HG03103 (cell line): ENCODE measurements at regions not wholly inside any gene's neighbourhood (a gene's known extent, or its start where the extent isn't known, plus 50 kb on each side); places are given as distances from the start of the nearest gene placed in this dataset.

ENCODE experiments used
- ATAC-seq: cut with Tn5 transposase; IDR thresholded peaks from one replicate; pipeline ENCODE4 v1.9.1; 2021; ENCODE audit warnings: low read depth; ENCODE audit not compliant: unreplicated experiment

GRCh38 chr20:40416274-40416673 lies 272.8 kb downstream of the MAFB start:
- no peak for ATAC-seq

- no peak for ATAC-seq
These were observed 274.0 kb downstream of the MAFB start for GRCh38 chr20:40414843-40415615.

DNA sequence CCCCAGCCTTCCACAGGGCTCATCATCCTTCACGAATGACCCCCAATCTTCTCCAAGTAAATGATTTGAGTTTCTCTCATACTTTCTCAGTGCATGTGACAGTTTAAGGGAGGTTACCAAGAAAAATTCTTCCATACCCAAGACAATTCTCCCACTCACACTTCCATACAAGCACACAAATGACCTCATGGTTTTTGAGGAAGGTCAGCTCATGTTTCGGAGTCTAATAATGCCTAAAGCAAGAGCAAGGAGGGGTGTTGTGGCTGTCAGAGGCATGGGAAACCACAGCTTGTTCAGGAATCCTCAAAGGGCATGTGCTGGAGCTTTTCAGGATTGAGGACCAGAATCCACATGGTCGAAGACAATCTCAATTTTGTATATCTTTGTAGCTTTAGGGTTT lies 279.0 kb downstream of the MAFB start:
- no peak for ATAC-seq

DNA sequence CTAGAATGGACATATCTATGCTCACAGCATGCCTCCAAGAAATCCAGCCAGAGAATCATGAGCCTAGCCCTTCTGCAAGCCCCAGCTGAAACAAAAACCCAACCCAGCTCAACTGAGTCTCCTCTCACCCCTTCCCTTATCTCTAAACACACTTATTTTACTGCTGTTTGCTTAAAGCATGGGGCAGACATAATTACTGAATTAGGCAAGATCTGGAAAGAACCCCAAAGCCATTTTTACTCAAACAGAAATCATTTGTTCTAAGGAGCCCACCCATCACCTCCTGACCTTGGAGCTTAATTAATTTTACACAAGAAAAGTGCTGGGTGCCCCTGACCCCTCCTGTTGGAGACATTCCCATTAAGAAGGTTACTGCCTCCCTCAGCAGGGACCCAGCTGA lies 291.6 kb downstream of the MAFB start:
- no peak for ATAC-seq

- no peak for ATAC-seq
These were observed 295.6 kb downstream of the MAFB start for GRCh38 chr20:40393197-40394079.

DNA sequence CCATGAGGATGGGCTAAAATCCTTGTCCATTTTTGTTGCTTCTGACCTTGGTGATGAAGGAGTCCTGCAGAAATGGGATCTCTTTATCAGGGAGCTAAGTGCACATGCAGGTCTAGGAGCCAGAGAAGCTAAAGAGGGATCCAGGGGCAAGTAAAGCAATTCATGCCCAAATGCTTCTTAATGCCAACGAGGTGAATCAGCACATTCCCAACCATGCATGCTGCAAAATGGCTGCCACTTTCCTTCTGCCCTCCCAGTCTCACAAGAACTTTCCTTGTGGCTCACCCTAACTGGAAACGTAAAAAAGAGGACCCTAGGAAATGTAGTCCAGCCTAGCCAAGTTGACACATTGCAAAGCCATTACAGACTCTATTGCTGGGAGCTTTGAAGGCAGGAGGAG lies 298.4 kb downstream of the MAFB start:
- ATAC-seq = no peak

- no peak for ATAC-seq
These were observed 318.2 kb downstream of the MAFB start for GRCh38 chr20:40370800-40371199.

GRCh38 chr20:40368876-40369275 lies 320.2 kb downstream of the MAFB start:
- no peak for ATAC-seq

- ATAC-seq = no peak
These were observed 327.1 kb downstream of the MAFB start for GRCh38 chr20:40361916-40362315.

- no peak for ATAC-seq
These were observed 329.7 kb downstream of the MAFB start for GRCh38 chr20:40359131-40359912.

DNA sequence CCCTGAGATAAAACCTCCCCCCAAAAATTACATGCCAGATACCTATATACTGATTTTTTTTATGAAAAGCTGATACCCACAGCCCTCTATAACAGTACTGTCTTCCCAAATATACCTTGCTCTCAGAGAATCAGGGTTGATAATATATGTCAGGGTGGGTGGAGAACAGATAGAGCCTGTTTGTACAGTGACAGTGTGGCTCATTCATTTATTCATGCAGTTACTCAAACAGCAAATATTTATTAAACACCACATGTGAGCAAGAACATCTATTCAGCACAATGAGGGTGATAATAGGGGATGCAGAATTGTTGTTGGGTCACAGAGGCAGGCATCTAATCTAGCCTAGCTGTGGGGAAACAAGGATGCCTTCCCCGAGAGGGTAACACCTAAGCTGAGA lies 334.2 kb downstream of the MAFB start:
- ATAC-seq = no peak

GRCh38 chr20:40343390-40343789 lies 345.6 kb downstream of the MAFB start:
- no peak for ATAC-seq

DNA sequence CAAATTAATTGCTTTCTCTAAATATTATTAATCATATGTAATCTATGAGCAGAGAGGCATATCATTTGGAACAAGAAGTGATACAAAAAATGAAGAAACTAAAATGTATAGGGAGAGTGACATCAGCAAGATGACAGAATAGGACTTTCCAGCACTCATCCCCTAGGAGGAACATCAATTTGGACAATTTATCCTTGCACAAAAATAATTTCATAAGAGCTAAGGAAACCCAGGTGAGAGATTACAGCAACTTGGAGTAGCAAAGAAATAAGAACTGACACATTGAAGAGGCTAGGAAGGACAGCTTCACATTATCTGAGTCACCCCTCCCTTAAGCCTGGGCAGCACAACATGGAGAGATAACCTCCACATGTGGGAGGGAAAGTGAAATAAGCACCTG lies 347.5 kb downstream of the MAFB start:
- ATAC-seq = no peak

- ATAC-seq = no peak
These were observed 349.2 kb downstream of the MAFB start for GRCh38 chr20:40339661-40340449.

GRCh38 chr20:40336533-40336932 lies 352.5 kb downstream of the MAFB start:
- no peak for ATAC-seq

DNA sequence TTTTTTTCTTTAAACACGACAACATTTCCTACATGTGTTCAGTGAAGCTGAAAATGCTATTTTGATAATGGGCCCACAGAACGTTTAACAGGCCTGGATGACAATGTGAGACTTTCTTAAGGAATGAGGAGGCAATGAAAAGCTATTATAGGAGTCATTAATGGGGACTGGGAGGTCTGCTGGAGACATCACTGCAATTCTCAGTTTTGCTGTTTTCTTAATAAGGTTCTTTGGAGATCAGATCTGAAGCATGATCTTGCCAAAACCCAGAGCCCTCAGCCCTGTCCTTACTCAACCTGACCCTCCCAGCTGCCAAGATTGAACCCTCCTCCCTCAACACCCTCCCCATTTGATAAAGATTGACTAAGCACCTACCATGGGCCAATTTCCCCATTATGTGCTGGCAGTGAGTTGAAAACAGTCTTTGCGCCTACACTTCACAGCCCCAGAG lies 353.1 kb downstream of the MAFB start:
- ATAC-seq = no peak

DNA sequence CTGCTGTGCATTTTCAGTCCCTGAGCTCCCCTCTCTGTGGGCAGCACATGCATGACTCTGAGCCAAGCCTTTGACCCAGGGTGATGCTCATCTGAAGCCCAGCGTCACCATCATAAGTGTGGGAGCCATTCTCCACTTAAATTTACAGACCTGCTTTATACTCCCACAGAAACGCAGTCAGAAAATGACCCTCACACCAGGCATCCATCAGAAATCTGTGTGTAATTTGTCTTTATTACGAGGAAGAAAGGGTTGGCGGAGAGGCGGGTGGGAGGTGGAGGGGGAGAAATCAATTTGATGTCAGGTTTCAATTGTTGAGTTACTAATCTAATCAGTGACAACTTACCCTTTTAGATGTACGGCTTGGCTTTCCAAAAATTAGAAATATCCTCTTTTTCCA lies 353.6 kb downstream of the MAFB start:
- ATAC-seq = no peak

DNA sequence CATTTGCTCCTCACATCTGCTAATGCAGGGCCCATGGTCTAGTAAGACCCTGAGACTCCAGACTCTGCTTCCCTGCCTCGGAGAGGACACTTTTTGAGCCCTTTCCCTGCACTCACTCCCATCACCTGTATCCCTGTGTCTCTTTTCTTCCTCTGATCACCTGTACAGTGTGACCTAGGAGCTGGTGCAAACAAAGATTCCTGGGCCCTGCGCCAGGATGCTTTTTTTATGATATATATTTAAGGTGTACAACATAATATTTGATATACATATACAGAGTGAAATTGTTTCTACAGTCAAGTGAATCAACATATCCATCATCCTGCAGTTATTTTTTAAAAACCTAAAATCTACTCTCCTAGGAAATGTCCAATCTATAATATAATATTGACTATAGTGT lies 355.4 kb downstream of the MAFB start:
- ATAC-seq = no peak

DNA sequence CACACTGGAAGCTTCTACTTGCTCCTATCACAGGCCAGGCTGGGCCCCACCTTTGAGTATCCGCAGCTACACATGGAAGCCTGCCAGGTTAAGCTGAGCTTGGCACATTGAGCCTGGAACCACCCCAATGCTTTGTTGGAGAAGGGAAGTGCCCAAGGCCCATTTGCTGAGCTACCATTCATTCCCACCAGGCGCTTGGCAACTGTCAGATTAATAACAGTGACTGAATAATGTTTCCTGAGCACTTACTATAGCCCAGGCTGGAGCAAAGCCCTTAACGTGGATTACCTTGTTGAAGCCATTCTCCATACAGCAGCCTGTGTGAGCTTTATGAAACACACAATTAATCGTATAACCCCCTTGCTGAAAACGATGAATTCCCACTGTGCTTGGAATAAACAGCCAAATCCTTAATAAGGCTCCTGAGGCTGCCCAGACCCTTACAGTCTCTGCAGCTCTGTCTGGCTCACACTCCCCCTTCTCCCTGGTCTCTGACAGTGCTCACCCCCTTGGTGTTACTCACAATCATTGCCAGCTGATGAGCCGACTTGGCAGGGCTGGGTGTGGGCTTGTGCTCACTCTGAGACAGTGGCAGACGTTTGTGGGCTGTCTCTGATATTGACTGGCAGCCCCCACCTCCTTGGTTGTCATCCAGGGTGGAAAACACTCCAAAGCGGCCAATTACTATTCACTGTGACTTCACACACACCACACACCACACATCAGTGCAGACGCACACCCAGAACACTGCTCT lies 357.1 kb downstream of the MAFB start:
- no peak for ATAC-seq

- no peak for ATAC-seq
These were observed 357.8 kb downstream of the MAFB start for GRCh38 chr20:40331249-40331648.
